ENCODE measurements at regions not wholly inside any gene's neighbourhood (a gene's known extent, or its start where the extent isn't known, plus 50 kb on each side); places are given as distances from the start of the nearest gene placed in this dataset.
"Not testable (repeated sequence)": the region's sequence is repeated elsewhere in the genome, so short reads cannot be mapped to it uniquely, and the experiment has no call there.

GRCh38 chr6:15016813-15017212 lies 229.1 kb upstream of the JARID2 start:
- no peak for DNase-seq (ENCODE audit: low read depth in 2 of 2, low spot score in 1 of 2)

DNA sequence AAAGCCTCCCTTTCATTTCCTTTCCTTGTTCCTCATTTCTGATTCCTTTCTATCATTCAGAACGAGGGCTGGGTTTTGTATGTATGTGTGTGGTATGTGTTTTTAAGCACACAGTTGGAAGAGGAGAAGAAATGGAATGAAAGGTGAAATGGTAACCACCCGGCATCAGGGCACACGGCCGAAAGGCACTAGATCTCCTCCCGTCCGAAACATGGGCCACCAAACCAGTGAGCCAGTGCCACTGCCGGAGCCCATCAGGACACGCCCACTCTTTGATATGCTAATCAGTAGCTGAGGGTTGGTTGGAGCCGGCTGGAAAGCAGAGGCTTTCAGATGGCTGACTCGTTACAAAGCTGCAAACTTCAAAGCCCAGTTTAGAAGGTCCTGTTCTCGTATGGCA lies 228.6 kb upstream of the JARID2 start:
- no peak for DNase-seq (ENCODE audit: low read depth in 2 of 2, low spot score in 1 of 2)

- DNase-seq (ENCODE audit: low read depth in 2 of 2, low spot score in 1 of 2) = no peak
Observed at GRCh38 chr6:15017803-15018202, 228.1 kb upstream of the JARID2 start.

GRCh38 chr6:15020119-15020770 lies 225.6 kb upstream of the JARID2 start:
- no peak for DNase-seq (ENCODE audit: low read depth in 2 of 2, low spot score in 1 of 2)

GRCh38 chr6:15021074-15021473 lies 224.8 kb upstream of the JARID2 start:
- DNase-seq (ENCODE audit: low read depth in 2 of 2, low spot score in 1 of 2) = no peak

DNA sequence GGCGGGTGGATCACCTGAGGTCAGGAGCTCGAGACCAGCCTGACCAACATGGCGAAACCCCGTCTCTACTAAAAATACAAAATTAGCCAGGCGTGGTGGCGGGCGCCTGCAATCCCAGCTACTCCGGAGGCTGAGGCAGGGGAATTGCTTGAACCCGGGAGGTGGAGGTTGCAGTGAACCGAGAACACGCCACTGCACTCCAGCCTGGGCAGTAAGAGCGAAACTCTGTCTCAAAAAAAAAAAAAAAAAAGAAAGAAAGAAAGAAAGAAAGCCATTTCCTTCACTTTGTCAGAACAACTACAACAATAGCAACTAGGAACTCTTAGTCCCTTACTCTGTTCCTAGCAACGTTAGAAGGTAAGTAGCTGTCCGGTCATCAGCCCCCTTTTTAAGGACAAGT lies 222.9 kb upstream of the JARID2 start:
- DNase-seq (ENCODE audit: low read depth in 2 of 2, low spot score in 1 of 2) = not testable (repeated sequence)

DNA sequence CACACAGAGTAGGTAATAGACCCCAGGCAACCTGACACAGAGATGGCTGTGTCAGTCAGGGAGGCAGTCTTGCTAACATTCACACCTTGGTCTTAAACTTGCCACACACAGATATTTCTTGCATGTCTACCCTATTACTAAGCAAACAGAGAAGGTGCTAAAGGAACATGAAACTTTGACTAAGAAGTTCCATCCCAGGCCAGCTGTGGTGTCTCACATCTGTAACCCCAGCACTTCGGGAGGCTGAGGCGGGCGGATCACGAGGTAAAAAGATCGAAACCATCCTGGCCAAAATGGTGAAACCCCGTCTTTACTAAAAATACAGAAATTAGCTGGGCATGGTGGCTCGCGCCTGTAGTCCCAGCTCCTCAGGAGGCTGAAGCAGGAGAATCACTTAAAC lies 222.4 kb upstream of the JARID2 start:
- peak; percentile 30 to 36 for DNase-seq (ENCODE audit: low read depth in 2 of 2, low spot score in 1 of 2)

DNA sequence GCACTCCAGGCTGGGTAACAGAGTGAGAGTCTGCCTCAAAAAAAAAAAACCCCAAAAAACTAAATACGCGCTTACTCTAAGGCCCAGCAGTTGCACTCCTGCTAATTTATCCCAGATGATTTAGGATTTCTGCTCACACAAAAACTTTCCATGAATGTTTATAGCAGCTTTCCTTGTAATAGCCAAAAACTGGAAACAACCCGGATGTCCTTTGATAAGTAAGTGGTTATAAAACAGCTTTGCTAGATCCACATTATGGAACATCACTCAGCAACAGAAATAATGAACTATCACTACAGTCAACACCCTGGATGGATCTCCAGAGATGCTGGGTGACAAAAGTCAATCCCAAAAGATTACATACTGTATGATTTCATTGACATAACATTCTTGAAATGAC lies 220.4 kb upstream of the JARID2 start:
- DNase-seq (ENCODE audit: low read depth in 2 of 2, low spot score in 1 of 2) = no peak

- DNase-seq (ENCODE audit: low read depth in 2 of 2, low spot score in 1 of 2) = no peak
Observed at GRCh38 chr6:15026832-15027231, 219.0 kb upstream of the JARID2 start.

- DNase-seq (ENCODE audit: low read depth in 2 of 2, low spot score in 1 of 2) = no peak
Observed at GRCh38 chr6:15027472-15027871, 218.4 kb upstream of the JARID2 start.

DNA sequence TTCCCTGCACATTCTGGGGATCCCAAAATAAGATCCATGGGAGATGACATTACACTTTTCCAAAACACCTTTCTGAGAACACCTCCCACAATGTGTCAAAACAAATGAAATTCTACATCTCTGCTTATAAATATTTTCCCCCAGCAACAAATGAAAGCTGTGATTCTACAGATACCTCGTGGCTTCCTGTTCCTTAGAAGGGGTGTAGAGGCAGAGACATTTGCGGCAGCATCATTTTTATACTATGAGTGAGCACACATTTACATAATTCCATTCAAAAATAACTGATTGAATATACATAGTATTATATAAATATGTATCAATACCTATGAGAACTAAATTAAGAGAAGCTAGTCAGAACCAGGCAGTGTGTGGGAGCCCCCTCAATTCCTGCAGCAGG lies 213.9 kb upstream of the JARID2 start:
- DNase-seq (ENCODE audit: low read depth in 2 of 2, low spot score in 1 of 2) = no peak

DNA sequence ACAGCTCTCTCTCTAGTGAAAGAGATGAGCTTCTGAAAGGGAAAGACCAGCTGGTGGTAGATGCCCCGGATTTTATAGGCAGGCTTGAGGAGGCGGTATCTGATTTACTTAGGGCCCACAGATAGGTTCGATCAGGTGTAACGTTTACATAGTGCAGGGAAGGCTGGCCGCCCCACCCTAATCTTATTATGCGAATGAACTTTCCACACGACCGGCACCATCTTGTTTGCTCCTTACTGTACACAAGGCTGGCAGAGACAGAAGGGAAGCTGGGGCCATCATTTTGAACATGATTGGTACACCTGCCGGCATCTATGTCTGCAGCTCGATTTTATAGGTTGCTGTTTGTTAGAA lies 212.0 kb upstream of the JARID2 start:
- DNase-seq (ENCODE audit: low read depth in 2 of 2, low spot score in 1 of 2) = no peak

DNA sequence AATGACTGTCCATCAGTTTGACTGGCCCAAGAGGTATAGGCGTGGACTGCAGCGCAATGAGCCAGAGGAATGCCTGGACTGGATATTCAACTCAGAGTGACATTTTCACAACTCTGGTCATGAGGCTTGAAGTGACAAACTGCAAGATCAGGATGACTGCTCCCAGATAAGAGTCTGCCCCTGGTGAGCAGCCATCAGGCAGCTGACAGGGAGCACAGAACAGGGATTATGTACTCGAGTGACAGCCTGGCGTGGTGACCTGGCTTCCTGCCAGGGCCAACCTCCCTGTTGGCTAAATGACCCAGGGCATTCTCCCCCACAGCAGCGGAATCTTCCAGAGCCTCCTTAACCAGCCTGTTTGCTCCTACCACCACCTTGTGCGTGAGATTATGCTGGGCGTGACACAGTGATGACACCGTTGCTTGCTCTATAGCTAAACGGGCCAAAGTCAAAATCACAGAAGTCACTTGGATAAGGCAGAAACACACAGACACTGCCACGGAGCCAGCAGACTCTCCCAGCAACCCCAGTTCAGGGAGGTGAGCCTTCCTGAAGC lies 209.1 kb upstream of the JARID2 start:
- no peak for DNase-seq (ENCODE audit: low read depth in 2 of 2, low spot score in 1 of 2)

DNA sequence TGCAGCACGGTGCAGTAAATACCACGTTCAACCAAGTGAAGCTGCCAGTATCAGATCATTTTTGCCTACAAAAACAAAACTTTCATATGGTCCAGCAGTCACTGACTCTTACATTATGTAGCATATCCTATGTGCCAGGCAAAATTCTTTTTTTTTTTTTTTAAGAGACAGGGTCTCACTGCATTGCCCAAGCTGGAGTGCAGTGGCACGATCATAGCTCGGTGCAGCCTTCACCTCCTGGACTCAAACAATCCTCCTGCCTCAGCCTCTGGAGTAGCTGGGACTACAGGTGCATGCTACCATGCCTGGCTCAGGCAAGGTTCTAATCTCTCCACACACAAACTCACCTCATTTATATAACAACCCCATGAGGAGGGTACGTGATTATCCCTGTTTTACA lies 208.6 kb upstream of the JARID2 start:
- no peak for DNase-seq (ENCODE audit: low read depth in 2 of 2, low spot score in 1 of 2)

- DNase-seq (ENCODE audit: low read depth in 2 of 2, low spot score in 1 of 2) = no peak
Observed at GRCh38 chr6:15038013-15038791, 207.7 kb upstream of the JARID2 start.

GRCh38 chr6:15039136-15039535 lies 206.7 kb upstream of the JARID2 start:
- DNase-seq (ENCODE audit: low read depth in 2 of 2, low spot score in 1 of 2) = no peak

DNA sequence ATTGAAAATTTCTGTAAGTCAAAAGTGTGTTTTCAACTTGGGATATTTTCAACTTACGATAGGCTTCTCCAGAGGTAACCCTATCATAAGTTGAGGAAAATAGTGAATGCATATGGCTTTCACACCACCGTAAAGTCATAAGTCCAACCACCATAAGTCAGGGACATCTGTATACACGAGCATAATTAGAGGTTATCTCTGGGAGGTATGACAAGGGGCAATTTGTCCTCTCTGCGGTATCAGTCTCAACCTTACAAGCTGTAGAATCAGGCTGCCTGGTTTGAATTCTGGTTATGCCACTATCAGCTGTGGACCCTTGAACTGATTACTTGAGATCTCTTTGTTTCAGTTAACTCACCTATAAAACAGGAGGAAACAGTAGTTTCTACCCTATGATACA lies 202.9 kb upstream of the JARID2 start:
- no peak for DNase-seq (ENCODE audit: low read depth in 2 of 2, low spot score in 1 of 2)

- no peak for DNase-seq (ENCODE audit: low read depth in 2 of 2, low spot score in 1 of 2)
Observed at GRCh38 chr6:15044146-15044882, 201.6 kb upstream of the JARID2 start.

DNA sequence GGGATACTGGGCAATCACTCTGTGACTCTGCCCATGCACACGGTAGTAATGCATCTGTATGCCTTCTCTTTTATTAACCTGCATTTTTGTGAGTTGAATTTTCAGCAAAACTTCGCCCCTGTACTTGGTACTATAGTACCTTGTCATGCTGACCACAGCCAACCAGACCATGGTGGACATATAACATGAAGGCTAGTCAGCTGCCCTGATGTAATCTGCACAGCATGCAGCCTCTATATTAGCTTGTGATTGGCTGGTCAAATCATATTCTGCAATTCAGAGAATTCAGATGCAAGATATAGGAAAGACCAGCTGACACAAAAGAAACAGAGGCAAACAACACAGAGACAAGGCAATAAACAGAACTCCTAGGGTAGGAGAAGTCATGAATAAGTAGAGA lies 200.9 kb upstream of the JARID2 start:
- DNase-seq (ENCODE audit: low read depth in 2 of 2, low spot score in 1 of 2) = no peak

DNA sequence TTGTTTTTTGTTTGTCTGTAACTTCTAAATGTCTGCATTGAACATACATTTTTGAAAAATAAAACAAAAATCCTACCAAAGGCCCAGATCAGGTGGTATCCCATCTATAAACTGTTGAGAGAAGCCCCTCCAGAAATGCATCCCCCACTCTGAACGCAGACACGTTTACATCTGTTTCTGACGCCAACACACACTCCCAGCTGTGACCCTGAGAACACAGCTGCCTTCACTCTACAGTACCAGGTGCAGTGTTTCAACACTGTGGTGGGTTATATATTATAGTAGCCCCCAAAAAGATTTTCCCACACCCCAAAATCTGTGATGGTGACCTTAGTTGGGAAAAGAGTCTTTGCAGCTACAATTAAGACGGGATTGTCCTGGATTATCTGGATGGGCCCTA lies 199.1 kb upstream of the JARID2 start:
- DNase-seq (ENCODE audit: low read depth in 2 of 2, low spot score in 1 of 2) = no peak

DNA sequence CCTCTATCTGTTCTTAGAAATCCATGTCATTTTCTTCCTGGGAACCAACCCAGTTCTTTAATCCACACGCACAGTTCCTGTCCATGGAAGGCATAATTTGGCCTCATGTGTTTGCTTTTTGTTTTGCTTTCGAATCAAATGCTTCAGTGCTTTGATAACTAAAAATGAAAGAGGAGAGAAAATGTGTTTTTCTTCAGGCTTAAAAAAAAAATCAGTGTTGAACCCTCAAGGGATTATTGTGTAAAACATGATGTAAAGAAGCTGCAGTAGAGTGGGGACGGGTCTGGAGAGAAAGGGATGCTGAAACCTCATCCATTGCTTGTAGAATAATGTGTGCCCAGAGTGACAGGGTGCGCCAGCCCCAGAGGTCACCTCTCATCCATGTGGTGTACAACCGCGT lies 197.5 kb upstream of the JARID2 start:
- no peak for DNase-seq (ENCODE audit: low read depth in 2 of 2, low spot score in 1 of 2)

Measured in stimulated activated CD8-positive, alpha-beta memory T cell treated with anti-CD3 and anti-CD28 coated beads, Interleukin-4, amount 100 ng/mL, for 4 hours (primary cell).